ENCODE measurements at regions not wholly inside any gene's neighbourhood (a gene's known extent, or its start where the extent isn't known, plus 50 kb on each side); places are given as distances from the start of the nearest gene placed in this dataset.

GRCh38 chr12:47321436-47321835, 241.7 kb upstream of the AMIGO2 start:
- no peak for TF ChIP-seq CTCF (conservative IDR thresholded peaks at IDR 0.05; ENCODE audit: low read depth, low read length)
- DNase-seq (ENCODE audit: low read depth): no peak
- H3K4me3 ChIP-seq (ENCODE audit: low read depth, low read length): no peak overlapping the region

GRCh38 chr12:47319746-47320145, 240.0 kb upstream of the AMIGO2 start:
- no peak overlapping the region for H3K4me3 ChIP-seq (ENCODE audit: low read depth, low read length)
- DNase-seq (ENCODE audit: low read depth): no peak
- TF ChIP-seq CTCF (conservative IDR thresholded peaks at IDR 0.05; ENCODE audit: low read depth, low read length): no peak

- no peak for TF ChIP-seq CTCF (conservative IDR thresholded peaks at IDR 0.05; ENCODE audit: low read depth, low read length)
- no peak for DNase-seq (ENCODE audit: low read depth)
- no peak overlapping the region for H3K4me3 ChIP-seq (ENCODE audit: low read depth, low read length)
Observed at GRCh38 chr12:47318963-47319362, 239.2 kb upstream of the AMIGO2 start.

GRCh38 chr12:47317175-47317915, 237.6 kb upstream of the AMIGO2 start:
- no peak for TF ChIP-seq CTCF (conservative IDR thresholded peaks at IDR 0.05; ENCODE audit: low read depth, low read length)
- H3K4me3 ChIP-seq (ENCODE audit: low read depth, low read length): no peak overlapping the region
- no peak for DNase-seq (ENCODE audit: low read depth)

GRCh38 chr12:47316609-47317049, 236.9 kb upstream of the AMIGO2 start:
- H3K4me3 ChIP-seq (ENCODE audit: low read depth, low read length): no peak overlapping the region
- TF ChIP-seq CTCF (conservative IDR thresholded peaks at IDR 0.05; ENCODE audit: low read depth, low read length): no peak
- no peak for DNase-seq (ENCODE audit: low read depth)

- DNase-seq (ENCODE audit: low read depth): no peak
- H3K4me3 ChIP-seq (ENCODE audit: low read depth, low read length): no peak overlapping the region
- no peak for TF ChIP-seq CTCF (conservative IDR thresholded peaks at IDR 0.05; ENCODE audit: low read depth, low read length)
Observed at GRCh38 chr12:47314996-47315395, 235.2 kb upstream of the AMIGO2 start.

- no peak for DNase-seq (ENCODE audit: low read depth)
- no peak overlapping the region for H3K4me3 ChIP-seq (ENCODE audit: low read depth, low read length)
- no peak for TF ChIP-seq CTCF (conservative IDR thresholded peaks at IDR 0.05; ENCODE audit: low read depth, low read length)
Observed at GRCh38 chr12:47312808-47313426, 233.2 kb upstream of the AMIGO2 start.

Measured in choroid plexus epithelial cell (primary cell).